ENCODE measurements at regions not wholly inside any gene's neighbourhood (a gene's known extent, or its start where the extent isn't known, plus 50 kb on each side); places are given as distances from the start of the nearest gene placed in this dataset. TPM values are rescaled to one million over a fixed set of nuclear protein-coding genes. Genes with fewer than 3 reads are reported as not detected.
A peak's percentile ranks its signal among the peaks of the same experiment; 100 is the strongest.

DNA sequence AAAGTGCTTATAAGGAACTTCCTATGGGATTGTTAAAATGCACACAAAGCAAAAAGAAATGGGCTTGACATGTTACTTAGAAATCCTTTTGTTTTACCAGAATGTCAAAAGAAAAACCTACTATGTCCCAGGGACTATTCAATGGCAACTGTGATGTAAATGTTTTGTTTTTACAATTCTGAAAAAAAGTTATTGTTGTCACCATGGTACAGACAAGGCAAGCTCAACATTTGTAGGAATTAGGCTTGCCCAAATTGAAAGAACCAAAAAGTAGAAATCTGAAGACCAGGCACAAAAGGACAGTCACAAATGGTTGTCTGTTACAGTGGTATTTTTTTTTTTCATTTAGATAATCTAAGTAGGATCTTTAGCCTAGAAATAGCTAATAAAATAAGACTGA is 638.6 kb downstream of the STPG2 start:
- no peak overlapping the region for H2BK5ac ChIP-seq (ENCODE audit: low read length)
- H2AK5ac ChIP-seq (ENCODE audit: low read length): no peak overlapping the region
- no peak overlapping the region for H3K18ac ChIP-seq (ENCODE audit: low read length)
- no peaks in the 10 kb centered on the region for H3K4me1 ChIP-seq (ENCODE audit: control insufficient read depth, low read depth, low read length)
- H3K79me2 ChIP-seq (ENCODE audit: control insufficient read depth, insufficient read depth, low read length): no peaks in the 10 kb centered on the region
- H4K8ac ChIP-seq (ENCODE audit: low read depth, low read length): no peak overlapping the region
- no peak for DNase-seq
- no peak overlapping the region for H3K27ac ChIP-seq (ENCODE audit: low read depth, low read length)
- no peak overlapping the region for H3K4me2 ChIP-seq (ENCODE audit: low read length)
- no peaks in the 10 kb centered on the region for H3K79me1 ChIP-seq (ENCODE audit: low read length)
- no peak overlapping the region for H3K9ac ChIP-seq (ENCODE audit: low read length)
- H4K5ac ChIP-seq (ENCODE audit: low read length): no peak overlapping the region
- H2BK120ac ChIP-seq (ENCODE audit: low read depth, low read length): no peak overlapping the region
- H3K56ac ChIP-seq (ENCODE audit: low read length): no peak overlapping the region
- H3K27me3 ChIP-seq (ENCODE audit: insufficient read depth, low read length, poor library complexity): no peaks in the 10 kb centered on the region
- H3K4ac ChIP-seq (ENCODE audit: low read depth, low read length): no peak overlapping the region
- H3K36me3 ChIP-seq (ENCODE audit: control insufficient read depth, insufficient read depth, low read length): no peaks in the 10 kb centered on the region
- H2BK15ac ChIP-seq (replicated peaks; ENCODE audit: low read depth): no peak overlapping the region
- no peak overlapping the region for H3K23ac ChIP-seq (ENCODE audit: low read length)
- no peak overlapping the region for H3K4me3 ChIP-seq (ENCODE audit: low read length)

DNA sequence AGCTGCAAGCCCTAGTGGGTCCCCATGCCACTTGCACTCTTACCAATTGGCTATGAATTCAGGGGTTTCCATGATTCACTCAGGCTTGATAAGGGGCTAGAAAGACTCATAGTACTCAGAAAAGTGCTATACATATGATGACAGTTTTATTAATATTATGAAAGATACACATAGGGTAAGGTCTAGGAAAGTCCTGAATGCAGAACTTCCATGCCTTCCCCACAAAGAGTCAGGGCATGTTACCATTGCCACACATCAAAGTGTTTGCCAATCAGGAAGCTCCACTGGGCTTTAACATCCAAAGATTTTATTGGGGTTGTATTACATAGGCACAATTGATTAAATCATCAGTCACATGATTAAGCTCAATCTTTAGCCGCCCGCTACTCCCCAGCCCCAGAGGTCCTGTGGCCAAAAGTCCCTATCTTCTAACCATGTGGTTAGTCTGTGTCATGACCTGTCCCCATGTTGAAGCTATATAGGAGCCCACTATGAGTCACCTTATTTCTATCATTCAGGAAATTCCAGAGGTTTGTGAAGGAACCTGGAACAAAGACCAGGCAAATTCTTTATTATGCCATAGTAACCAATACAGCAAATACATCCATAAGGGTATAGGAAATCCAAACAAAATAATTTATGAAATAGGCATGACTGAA is 635.6 kb downstream of the STPG2 start:
- H3K18ac ChIP-seq (ENCODE audit: low read length): no peak overlapping the region
- no peak overlapping the region for H2BK5ac ChIP-seq (ENCODE audit: low read length)
- no peak overlapping the region for H3K4me2 ChIP-seq (ENCODE audit: low read length)
- no peak overlapping the region for H2BK120ac ChIP-seq (ENCODE audit: low read depth, low read length)
- no peaks in the 10 kb centered on the region for H3K27me3 ChIP-seq (ENCODE audit: insufficient read depth, low read length, poor library complexity)
- no peak overlapping the region for H3K9ac ChIP-seq (ENCODE audit: low read length)
- H3K27ac ChIP-seq (ENCODE audit: low read depth, low read length): no peak overlapping the region
- no peaks in the 10 kb centered on the region for H3K36me3 ChIP-seq (ENCODE audit: control insufficient read depth, insufficient read depth, low read length)
- no peak overlapping the region for H3K4ac ChIP-seq (ENCODE audit: low read depth, low read length)
- no peak overlapping the region for H3K23ac ChIP-seq (ENCODE audit: low read length)
- no peak overlapping the region for H3K4me3 ChIP-seq (ENCODE audit: low read length)
- H4K8ac ChIP-seq (ENCODE audit: low read depth, low read length): no peak overlapping the region
- no peaks in the 10 kb centered on the region for H3K79me1 ChIP-seq (ENCODE audit: low read length)
- no peaks in the 10 kb centered on the region for H3K4me1 ChIP-seq (ENCODE audit: control insufficient read depth, low read depth, low read length)
- no peak overlapping the region for H2AK5ac ChIP-seq (ENCODE audit: low read length)
- no peak overlapping the region for H3K56ac ChIP-seq (ENCODE audit: low read length)
- WGBS (ENCODE audit: extremely low coverage, insufficient coverage, low lambda C conversion rate): no CpG with 5 or more reads among the region's 2 CpGs
- H4K5ac ChIP-seq (ENCODE audit: low read length): no peak overlapping the region
- DNase-seq: peak; percentile 50
- H2BK15ac ChIP-seq (replicated peaks; ENCODE audit: low read depth): no peak overlapping the region
- H3K79me2 ChIP-seq (ENCODE audit: control insufficient read depth, insufficient read depth, low read length): no peaks in the 10 kb centered on the region

Small RNAs in the stretch of these regions (small RNA-seq; reads per million reads assigned to genes)
- gene COX7A2P2 (ENCODE audit: insufficient read depth) (not detected), gene RNU6-34P (ENCODE audit: insufficient read depth) (not detected)
